GM20000 (cell line): ENCODE measurements at regions not wholly inside any gene's neighbourhood (a gene's known extent, or its start where the extent isn't known, plus 50 kb on each side); places are given as distances from the start of the nearest gene placed in this dataset.

Source experiments
- DNase-seq: peaks from one replicate; pipeline ENCODE4 v3.0.0; 2012; ENCODE audit warnings: low spot score
- TF ChIP-seq, protein P1 (sequence below): IDR thresholded peaks from 2 replicates; pipeline ENCODE4 v1.5.1; 2012; ENCODE audit warnings: mild to moderate bottlenecking, control low read depth; ENCODE audit errors: extremely low read depth, missing control alignments

DNA sequence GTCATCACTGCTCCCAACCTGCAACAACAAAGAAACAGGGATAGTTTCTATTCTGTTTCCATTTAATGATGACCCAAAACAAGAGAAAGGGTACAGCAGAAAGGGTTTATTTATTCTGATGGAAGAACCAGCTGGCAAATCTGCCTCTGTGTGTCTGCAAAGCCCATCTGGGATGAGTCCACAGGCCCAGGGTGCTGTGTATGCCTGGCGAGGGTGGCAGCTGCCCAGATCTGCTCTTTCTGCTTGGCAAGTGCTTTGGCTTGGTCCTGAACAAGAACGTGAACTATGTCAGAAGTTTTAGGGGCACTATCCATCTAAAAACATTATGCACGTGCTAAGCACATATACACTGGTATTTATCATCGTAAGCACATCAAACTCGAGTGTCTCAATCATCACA is 333.8 kb downstream of the CXCL12 start:
- no peak for DNase-seq
- TF ChIP-seq, protein P1, sequence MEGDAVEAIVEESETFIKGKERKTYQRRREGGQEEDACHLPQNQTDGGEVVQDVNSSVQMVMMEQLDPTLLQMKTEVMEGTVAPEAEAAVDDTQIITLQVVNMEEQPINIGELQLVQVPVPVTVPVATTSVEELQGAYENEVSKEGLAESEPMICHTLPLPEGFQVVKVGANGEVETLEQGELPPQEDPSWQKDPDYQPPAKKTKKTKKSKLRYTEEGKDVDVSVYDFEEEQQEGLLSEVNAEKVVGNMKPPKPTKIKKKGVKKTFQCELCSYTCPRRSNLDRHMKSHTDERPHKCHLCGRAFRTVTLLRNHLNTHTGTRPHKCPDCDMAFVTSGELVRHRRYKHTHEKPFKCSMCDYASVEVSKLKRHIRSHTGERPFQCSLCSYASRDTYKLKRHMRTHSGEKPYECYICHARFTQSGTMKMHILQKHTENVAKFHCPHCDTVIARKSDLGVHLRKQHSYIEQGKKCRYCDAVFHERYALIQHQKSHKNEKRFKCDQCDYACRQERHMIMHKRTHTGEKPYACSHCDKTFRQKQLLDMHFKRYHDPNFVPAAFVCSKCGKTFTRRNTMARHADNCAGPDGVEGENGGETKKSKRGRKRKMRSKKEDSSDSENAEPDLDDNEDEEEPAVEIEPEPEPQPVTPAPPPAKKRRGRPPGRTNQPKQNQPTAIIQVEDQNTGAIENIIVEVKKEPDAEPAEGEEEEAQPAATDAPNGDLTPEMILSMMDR = no peak

DNA sequence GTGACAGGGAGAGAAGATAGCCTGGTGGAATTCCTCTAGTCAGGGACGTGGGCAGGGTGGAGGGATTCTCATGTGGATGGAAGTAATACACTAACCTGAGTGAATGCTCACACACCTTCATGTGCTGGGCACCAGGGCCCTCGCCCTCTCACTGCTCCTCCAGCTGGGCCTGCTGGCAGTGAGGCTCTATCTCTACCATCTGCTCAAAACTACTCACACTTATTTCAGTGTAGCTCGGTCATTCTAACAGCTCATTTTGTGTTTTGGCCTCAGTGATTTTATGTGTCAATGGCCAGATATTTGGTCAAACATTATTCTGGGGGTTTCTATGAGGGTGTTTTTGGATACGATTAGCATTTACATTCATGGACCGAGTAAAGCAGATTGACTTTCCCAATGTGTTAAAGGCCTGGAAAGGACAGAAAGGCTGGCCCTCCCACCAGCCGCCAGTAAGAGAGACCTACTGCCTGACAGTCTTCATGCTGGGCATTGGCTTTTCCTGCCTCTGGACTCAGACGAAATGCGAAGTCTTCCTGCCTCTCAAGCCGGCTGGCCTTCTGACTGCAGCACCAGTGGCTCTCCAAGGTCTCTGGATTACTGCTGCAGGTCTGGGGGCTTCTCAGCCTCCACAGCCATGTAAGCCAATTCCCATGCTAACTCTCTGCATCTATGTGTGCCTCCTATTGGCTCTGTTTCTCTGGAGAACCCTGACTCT is 335.4 kb downstream of the CXCL12 start:
- DNase-seq = no peak
- TF ChIP-seq, protein P1 = no peak

DNA sequence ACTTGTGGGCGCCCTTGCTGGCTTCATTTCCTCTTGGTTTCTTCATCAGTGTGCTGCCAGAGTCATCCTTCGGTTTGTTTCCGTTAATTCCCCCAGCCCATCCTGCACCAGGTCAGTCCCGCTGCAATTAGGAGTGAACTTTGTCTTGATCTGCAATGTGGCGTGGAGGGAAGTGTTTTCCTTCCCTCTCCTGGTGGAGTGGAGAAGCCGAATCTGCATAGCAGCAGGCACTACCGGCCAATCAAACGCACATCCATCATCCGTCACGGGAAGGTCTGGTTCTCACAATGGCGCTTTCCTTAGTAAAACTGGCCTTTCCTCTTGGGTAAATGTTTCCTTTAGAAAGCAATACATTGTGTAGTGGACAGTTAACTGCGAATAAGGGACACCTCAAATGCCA is 337.5 kb downstream of the CXCL12 start:
- no peak for DNase-seq
- TF ChIP-seq, protein P1 = no peak

DNA sequence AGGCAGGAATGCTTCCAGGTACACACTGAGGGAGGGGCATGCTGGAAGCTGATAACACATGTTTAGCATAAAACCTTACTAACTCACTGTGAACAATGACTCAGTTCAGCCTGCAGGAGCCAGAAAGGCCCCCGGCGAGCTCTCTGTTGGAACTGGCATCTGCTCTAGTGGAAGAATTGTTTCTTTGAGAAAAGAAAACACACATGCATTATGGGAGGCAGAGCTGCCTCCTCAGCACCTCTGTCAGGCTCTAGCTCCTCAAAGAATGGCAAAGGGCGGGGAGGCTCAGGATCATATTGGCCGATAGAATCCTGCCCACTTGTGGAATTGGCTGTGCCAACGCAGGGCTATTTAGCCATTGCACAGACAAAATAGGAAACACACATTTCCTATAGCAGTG is 338.3 kb downstream of the CXCL12 start:
- TF ChIP-seq, protein P1 = no peak
- DNase-seq = no peak

DNA sequence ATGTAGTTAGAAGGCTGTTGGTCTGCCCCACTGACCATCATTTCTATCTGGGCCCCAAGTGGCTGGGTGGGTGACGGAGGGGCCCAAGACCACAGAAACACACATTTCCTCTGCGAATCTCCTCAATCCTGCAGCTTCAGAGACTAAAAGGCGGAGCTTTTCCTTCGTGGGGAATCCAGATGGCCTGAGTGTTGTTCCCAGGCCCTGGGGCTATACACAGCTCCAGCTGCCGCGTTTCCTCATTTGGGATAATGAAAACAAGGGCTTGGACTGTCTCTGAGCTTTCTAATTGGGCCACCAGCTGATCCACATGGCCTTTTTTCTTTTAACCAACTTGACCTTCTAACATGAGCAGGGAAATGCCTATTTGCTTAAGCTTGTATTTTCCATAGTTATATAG is 339.9 kb downstream of the CXCL12 start:
- TF ChIP-seq, protein P1 = no peak
- no peak for DNase-seq

DNA sequence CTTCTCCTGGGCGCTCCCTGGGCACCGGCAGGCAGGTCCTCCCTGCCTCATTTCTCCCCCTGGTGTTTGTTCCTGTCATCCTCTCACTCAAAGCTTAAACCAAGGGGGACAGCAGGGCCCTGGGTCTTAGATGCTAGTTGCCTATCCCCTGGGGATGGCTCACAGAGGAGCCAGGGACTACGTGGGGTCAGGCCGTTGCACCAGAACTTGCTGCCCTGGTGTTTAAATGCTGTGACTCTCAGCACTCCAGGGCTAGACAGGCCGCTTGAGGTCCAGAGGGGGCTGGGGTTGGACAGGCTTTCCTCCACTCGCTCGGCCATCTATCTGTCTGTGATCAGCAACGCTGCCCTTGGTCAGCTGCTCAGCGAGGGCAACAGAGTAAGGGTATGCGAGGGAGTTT is 340.3 kb downstream of the CXCL12 start:
- DNase-seq = no peak
- TF ChIP-seq, protein P1 = no peak

DNA sequence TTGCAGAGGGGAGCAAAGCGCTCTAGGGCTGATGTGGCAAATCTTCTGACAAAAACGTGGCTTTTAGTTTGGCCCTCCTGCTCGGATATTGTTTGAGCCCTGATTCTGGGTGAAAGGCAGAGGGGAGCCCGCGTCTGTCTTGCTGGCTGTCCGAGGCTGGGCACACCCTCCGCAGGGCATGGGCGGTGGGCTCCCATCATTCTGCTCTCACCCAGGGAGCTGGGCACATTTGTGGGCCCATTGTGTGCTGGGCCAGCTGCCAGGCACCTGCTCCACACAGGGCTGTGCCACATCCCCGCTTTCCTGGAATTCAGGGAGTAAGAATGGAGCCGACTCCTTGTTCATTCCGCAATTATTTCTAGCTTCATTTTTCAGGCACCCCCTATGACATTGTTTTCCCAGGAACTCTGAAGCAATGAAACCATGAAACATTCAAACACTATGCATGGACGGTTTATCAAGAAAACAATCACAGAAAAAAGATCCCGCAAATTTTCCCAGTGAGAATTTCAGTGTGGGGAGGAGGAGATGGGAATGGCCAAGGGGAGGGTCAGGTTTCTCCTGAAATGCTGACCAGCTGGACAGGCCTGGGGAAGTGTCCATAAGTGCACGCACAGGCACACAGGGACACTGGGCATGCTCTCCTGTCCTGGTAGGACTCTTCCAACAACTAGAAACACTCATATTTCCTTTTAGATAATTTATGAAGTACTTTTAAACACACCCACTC is 341.1 kb downstream of the CXCL12 start:
- TF ChIP-seq, protein P1 = no peak
- no peak for DNase-seq
